Hematopoietic multipotent progenitor cell treated with erythropoietin and hydrocortisone succinate and interleukin-3 and kit ligand, for 6 days (in vitro differentiated cells): ENCODE measurements at regions not wholly inside any gene's neighbourhood (a gene's known extent, or its start where the extent isn't known, plus 50 kb on each side); places are given as distances from the start of the nearest gene placed in this dataset.
"Not testable (repeated sequence)": the region's sequence is repeated elsewhere in the genome, so short reads cannot be mapped to it uniquely, and the experiment has no call there.

Source experiments
- DNase-seq: peaks from one replicate; pipeline ENCODE4 v3.0.0-alpha.2; 2015

DNA sequence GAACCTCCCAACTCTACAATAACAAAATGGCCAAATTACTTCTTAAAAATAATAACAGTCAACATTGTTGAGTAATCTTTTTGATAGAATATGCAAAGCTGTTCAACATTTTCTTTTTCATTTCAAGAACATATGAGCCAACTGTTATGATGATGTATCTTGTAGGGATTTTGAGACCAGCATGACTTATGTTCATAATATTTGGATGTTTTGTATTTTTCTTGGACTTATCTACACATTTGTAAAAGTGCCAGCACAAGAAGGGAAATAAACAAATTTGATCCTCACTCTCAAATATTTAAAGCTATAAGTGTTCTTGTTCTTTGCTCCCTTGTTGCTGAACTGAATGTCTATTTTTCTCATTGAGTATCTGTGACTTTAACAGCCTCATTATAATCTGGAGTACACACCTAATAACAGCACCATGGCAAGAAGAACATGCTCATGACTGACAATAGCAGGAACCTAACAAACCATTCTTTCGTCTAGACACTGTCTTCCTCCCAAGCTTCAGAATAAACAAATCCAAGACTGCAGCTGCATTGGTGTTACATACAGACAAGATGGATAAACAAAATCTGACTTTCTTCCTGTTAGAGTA, 1049.7 kb downstream of the FAT4 start:
- DNase-seq = no peak

DNA sequence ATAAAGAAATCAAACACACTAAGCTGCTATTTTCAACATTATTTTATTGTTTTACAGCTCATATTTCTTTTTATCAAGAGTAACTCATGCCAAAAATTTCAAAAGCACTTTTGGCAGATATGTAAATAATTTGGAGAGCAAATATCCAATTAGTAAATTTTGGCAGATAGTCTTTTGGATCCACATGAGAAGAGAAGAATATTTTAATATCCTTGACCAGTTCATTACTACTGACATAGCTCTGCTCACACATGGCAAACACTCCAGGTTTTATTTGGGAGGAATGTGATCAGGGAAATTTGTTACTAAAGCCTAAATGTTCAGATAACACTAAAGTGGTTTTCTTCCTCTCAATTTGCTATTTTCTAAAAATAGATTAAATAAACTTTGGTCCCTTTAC, 1054.3 kb downstream of the FAT4 start:
- no peak for DNase-seq

GRCh38 chr4:126372634-126373033, 1057.9 kb downstream of the FAT4 start:
- no peak for DNase-seq

DNA sequence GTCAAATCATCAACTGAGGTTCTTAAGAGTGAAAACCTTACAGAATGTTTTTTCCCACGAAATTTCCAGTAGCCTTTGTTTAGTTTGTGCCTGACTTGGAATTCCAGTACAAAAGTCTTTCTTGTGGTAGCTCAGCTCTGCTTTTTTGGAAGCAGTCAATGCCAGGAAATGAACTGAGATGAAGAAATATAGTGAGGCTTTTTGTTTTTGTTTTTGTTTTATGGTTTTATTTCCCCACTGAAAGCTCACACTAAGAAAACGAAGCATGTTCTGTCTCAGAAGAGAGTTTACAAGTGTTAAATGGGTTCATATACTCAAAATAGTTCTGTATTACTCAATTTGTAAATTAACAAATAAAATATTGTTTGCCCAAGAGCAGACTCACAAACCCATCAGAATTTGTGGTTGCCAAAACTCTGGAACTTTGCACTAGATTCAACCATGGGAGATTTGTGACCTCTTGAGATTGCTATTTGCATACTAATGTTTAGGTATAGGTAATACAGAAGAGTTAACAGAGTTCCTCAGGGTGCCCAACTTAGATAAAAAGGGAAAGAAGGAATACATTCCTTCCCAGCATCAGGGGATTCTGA, 1060.8 kb downstream of the FAT4 start:
- DNase-seq = no peak

- DNase-seq = no peak
Observed at GRCh38 chr4:126385954-126386353, 1071.2 kb downstream of the FAT4 start.

- DNase-seq = no peak
Observed at GRCh38 chr4:126386512-126386911, 1071.8 kb downstream of the FAT4 start.

- no peak for DNase-seq
Observed at GRCh38 chr4:126395664-126396063, 1080.9 kb downstream of the FAT4 start.

DNA sequence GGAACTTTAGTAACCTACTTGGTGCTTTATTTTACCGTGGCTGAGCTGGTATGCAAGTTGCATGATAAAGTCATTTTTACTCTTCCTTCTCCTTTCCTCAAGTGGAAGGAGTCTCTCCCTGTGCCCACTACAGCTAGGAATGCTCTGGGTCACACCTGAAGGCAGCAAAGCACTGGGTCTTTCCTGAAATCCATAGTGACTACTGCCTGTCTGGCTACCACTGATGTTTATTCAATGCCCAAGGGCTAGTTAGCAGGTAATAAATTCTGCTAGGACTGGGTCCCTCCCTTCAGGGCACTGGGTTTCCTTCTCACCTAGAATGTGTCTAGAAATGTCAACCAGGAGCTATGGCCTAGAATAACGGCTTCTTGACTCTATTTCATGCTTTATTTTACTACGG, 1081.4 kb downstream of the FAT4 start:
- no peak for DNase-seq

GRCh38 chr4:126396703-126397102, 1081.9 kb downstream of the FAT4 start:
- DNase-seq = peak; percentile 5

- no peak for DNase-seq
Observed at GRCh38 chr4:126404549-126404948, 1089.8 kb downstream of the FAT4 start.

- DNase-seq = peak; percentile 36
Observed at GRCh38 chr4:126405369-126405982, 1090.7 kb downstream of the FAT4 start.

DNA sequence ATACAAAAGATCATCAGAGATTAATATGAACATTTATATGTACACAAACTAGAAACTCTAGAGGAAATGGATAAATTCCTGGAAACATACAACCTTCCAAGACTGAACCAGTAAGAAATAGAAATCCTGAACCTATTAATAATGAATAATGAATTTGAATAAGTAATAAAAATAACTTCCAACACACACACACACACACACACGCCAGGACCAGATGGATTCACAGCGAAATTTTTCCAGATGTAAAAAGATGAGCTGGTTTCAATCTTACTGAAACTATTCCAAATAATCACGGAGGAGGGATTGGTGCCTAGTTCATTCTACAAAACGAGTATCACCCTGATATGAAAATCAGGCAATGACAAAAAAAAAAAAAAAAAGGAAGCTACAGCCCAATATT, 1095.0 kb downstream of the FAT4 start:
- no peak for DNase-seq

DNA sequence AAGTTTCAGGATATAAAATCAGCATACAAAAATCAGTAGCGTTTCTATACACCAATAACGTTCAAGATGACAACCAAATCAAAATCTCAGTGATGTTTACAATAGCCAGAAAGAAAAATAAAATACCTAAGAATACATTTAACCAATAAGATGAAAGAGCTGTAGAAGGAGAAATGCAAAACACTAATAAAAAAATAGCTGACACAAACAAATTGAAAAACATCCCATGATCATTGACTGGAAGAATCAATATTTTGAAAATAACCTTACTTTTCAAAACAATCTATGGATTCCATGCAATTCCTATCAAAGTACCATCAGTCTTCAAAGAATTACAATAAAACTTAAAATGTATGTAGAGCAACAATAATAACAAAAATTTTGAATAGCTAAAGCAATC, 1096.3 kb downstream of the FAT4 start:
- DNase-seq = no peak

DNA sequence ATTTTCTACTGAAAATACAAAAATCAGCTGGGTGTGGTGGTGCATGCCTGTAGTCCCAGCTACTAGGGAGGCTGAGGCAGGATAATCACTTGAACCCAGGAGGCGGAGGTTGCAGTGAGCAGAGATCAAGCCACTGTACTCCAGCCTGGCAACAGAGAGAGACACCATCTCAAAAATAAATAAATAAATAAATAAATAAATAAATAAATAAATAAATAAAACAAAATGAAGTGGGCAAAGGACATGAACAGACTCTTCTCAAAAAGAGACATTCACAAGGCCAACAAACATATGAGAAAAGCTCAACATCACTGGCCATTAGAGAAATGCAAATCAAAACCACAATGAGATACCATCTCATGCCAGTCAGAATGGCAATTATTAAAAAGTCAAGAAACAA, 1097.6 kb downstream of the FAT4 start:
- DNase-seq = not testable (repeated sequence)

- no peak for DNase-seq
Observed at GRCh38 chr4:126414741-126415140, 1100.0 kb downstream of the FAT4 start.

- no peak for DNase-seq
Observed at GRCh38 chr4:126419266-126419665, 1104.5 kb downstream of the FAT4 start.

- DNase-seq = no peak
Observed at GRCh38 chr4:126427853-126428252, 1113.1 kb downstream of the FAT4 start.

DNA sequence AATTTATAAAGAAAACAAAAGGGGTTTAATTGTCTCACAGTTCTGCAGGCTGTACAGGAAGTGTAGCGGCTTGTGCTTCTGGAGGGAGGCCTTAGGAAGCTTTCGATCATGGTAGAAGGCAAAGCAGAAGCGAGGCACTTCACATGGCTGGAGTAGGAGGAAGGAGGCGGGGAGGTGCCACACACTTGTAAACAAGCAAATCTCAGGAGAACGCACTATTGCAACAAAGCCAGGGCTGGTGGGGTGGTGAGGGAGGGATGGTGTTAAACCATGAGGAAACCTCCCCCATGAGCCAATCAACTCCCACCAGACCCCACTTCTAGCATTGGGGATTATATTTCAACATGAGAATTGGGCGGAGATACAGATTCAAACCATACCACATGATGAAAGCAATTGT, 1116.3 kb downstream of the FAT4 start:
- DNase-seq = no peak

DNA sequence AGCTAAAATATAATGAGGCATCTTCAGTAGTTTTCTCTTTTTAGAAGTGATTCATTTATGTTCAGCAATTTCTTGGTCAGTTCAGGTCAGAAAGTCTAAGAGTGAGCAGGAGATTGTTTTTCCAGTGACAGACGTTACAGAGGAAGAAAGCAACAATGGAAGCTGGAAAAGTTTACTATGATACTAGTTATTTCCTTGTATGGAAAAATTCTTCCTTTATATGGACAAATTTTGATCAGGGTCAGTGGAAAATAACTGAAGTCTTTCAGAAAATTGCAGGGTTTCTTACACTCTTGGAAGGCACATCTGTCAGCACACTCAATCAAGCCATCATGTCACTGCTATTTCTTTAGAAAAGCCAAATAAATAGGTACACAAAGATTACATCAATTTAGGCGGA, 1120.7 kb downstream of the FAT4 start:
- no peak for DNase-seq

- DNase-seq = no peak
Observed at GRCh38 chr4:126440297-126440696, 1125.5 kb downstream of the FAT4 start.

- no peak for DNase-seq
Observed at GRCh38 chr4:126441173-126442035, 1126.6 kb downstream of the FAT4 start.

- DNase-seq = no peak
Observed at GRCh38 chr4:126445596-126445995, 1130.8 kb downstream of the FAT4 start.

GRCh38 chr4:126446917-126447316, 1132.2 kb downstream of the FAT4 start:
- no peak for DNase-seq
